GM21515 (cell line): ENCODE measurements at regions not wholly inside any gene's neighbourhood (a gene's known extent, or its start where the extent isn't known, plus 50 kb on each side); places are given as distances from the start of the nearest gene placed in this dataset.

Source experiments
- ATAC-seq: cut with Tn5 transposase; IDR thresholded peaks from one replicate; pipeline ENCODE4 v1.9.1; 2021; ENCODE audit not compliant: unreplicated experiment

DNA sequence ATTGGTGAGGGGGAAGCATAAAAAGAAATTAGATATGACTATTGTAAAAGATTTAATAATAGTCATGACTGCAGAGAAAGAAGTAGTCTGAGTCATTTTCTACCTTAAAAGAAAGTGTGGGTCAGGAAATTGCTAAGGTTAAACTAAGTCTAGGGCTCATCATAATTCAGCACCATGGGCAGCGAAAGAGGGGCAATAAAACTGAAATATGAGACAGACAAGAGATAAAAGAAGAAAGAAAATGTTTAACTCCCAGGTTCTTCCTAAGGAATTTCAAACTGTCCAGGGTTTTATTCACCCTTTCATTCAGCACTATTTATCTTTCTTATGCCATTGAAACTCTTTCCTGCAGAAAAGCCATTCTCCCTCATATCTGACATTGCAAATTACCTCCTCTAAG is 114.4 kb upstream of the API5 start:
- ATAC-seq, result no peak

DNA sequence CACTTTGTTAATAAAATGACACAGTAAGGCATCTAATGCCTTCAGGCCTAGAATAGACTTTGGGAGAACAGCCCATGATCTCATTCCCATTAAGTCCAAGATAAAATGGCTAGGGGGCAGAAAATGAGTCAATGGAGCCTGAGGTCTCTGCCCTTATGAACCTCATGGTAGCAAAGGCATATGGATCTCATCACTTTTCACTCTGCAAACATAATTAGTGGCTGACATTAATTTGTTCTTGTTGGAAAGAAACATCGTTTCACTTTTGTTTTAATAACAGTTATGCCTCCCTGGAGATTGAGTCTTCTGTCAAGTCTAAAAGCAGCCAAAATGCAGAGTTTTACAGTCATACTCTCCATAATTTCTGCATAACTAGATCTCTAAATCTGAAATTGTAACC is 111.8 kb upstream of the API5 start:
- ATAC-seq, result no peak

DNA sequence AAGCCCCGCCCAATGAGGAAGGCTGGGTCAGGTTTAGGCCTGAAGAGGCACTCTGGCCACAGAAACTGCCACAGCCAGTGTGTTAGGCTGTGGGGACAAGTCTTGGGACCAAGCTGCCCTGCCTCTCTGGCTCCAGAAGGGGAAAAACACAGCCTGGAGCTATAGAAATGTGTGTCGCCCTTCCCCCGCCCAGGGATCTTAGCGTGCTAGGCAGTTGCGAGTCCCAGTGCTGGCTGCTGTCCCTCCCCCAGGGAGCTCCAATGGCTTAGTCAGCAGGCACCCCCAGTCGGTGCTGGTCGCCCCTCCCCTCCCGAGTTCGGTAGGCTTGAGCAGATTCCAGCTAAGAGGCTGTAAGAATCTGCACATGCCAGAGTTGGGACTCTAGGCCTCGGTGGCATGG is 99.5 kb upstream of the API5 start:
- ATAC-seq, result no peak

DNA sequence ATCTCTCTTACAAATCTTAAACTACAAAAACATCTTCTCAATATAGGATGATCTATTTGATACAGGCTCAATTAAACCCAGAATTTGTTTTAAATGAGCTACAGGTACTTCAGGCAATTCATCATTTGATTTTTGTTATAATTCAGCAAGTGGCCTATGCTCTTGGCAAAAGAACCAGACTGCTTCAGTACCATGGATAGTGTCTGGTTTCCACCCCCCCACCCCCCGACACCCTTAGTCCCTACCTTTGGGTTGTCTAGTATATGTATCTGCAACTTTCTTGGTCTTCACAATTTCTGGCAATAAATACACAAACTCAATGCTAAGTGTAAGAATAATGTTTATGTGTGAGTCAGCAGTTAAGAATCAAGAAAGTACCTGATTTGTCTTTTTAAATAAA is 97.3 kb upstream of the API5 start:
- ATAC-seq, result no peak

- ATAC-seq, result no peak
Observed at GRCh38 chr11:43217849-43218248, 93.9 kb upstream of the API5 start.

- no peak for ATAC-seq
Observed at GRCh38 chr11:43222215-43222614, 89.6 kb upstream of the API5 start.

DNA sequence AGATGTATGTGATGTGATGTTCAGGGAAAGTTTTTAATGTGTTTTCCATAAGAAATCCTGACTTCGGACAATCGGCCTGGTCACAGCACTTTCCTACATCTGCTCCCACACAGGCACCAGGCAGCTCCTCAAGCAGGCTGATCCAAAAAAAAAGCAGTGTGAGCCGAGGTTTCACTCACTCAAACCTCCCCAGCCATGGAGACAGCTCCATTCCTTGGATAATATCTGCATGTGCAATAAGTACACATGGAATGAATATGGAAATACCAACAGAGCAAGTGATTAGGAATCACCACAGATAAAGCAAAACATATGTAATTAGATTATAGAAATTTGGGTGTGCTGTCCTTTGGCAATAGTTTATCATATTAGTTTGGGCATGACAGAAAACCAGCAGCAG is 88.8 kb upstream of the API5 start:
- no peak for ATAC-seq

DNA sequence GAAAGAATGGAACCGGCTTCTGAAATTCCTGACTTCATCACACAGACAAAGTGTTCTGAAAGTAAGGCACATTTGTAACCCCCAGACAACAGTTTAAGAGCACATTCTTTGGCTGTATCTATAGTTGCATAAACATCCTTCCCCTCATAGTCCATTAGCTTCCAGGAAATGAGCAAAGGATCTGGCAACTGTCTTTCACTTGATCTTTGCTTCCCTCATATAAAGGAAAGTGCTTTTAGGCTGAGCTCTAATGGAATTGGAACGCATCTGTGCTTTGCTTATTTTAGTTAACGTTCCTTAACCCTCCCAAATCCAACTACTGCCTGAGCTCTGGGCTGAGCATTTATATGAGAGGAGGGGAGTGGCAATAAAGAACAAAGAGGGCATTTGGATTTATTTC is 76.9 kb upstream of the API5 start:
- ATAC-seq, result no peak

- no peak for ATAC-seq
Observed at GRCh38 chr11:43238341-43238740, 73.5 kb upstream of the API5 start.

DNA sequence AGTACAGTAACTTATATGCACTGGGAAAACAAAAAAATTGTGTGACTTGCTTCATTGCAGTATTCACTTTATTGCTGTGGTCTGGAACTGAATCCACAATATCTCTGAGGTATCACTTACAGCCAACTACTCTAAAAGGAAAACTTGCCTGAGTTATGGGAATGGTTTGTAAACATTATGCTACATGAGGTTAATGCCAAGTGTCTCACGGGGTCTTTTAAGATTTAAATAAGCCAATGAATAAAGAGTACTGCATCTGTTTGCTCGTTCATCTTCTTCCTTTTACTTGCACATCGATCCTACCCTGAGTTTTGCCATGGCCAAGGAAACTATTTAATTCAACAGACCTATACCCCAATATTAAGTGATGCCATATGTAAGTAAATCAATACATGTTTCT is 72.0 kb upstream of the API5 start:
- ATAC-seq, result no peak

DNA sequence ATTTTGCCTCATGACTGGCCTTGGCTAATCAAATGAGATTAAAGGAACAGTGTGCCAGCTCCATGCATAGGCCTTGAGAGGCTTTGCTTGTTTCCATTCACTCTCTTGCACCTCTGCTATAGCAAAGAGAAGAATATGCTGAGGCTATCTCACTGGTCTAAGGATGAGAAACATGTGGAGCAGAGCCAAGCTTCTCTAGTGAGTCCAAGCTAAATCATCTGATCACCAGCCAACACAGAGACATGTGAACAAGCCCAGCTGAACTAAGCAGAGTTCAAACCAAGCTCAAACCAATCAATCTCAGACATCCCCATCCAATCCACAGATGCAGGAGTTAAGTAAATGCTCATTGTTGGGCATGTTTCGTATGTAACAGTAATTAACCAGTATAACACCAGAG is 69.4 kb upstream of the API5 start:
- no peak for ATAC-seq

DNA sequence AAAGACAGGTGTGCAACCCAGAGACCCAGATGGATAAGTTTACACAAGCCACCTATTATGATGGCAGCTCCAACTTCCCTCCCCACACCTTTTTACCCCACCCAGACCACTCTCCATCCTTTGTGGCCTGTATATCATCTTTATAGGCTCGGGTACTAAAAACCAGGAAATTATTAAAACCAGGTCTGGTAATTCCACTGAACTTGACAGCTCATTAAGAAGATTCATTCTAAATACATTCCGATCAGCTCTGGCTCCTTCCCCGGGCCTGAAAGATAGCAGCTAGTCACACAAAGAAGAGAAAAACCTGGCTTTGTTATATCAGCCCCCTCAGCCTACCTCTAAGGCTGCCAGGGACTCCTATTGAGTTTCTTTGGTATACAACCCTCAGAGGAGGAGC is 67.9 kb upstream of the API5 start:
- ATAC-seq, result no peak

DNA sequence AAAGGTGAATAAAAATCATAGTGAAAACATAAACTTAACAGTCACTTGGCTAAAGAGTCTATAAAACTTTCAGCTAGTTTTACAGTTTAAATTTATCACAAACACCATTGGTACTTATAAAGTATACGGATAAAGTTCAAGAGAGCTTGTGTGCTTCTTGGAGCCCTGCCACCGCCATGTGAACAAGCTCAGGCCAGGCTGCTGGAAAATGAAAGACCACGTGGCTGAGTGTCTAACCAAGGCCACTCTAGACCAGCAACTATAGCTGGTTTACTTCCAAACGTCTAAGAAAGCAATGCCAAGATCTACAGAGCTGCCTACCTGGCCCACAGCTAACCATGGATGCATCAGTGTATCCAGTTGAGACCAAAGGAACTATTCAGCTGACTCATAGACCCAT is 66.3 kb upstream of the API5 start:
- no peak for ATAC-seq

- ATAC-seq, result no peak
Observed at GRCh38 chr11:43250309-43250708, 61.5 kb upstream of the API5 start.

DNA sequence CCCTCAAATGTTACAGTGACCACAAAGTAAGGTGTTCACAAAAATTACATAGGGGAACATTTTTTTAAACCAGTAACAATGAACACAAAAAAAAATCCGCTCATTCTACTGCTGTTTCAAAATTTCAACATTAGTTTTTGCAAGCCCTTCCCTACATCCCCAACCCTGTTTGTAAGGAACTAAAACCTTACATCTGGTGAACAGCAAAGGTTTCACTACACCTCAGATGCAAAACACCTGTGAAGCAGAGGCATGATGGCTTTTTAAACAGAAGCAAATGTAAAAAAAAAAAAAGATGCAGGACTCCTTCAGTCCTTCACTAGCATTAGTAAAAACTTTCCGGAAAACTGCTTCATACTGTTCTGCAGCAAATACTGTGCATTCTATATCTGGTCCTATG is 50.0 kb upstream of the API5 start:
- ATAC-seq, result no peak
